K562 (cell line): ENCODE measurements at regions not wholly inside any gene's neighbourhood (a gene's known extent, or its start where the extent isn't known, plus 50 kb on each side); places are given as distances from the start of the nearest gene placed in this dataset.

Experiments
- ATAC-seq: fragments of 200-7000 bp; cut with Tn5 transposase; 3 replicates; pipeline ENCODE4 v1.9.1; 2020; ENCODE audit warnings: moderate library complexity
- BruUV-seq: library from RNA; stranded (reverse); fragments of 400-500 nt; replicated peaks from 2 replicates; lab custom pipeline; 2021; lab: Mats Ljungman, UMichigan
- CTCF ChIA-PET: fragments of 300-600 bp; formaldehyde crosslinking; extraction: SDS; loops from one replicate; lab custom pipeline; 2021; ENCODE audit warnings: low intra/inter-chr PET ratio; lab: Yijun Ruan, JAX
- POLR2A ChIA-PET: fragments of 300-600, 350-650 bp; sonication (Branson Sonifier 250); formaldehyde crosslinking; extraction: SDS; loops from one replicate; lab custom pipeline; 2021; ENCODE audit warnings: antibody characterized with exemption, inconsistent platforms; lab: Yijun Ruan, JAX
- DNase-seq, 4 experiments: peaks; one replicate each; pipeline versions ENCODE4 v3.0.0 to v3.0.0-alpha.2; 2011 to 2018; ENCODE audit warnings: low spot score in 3 of 4, mixed read lengths in 3 of 4; ENCODE audit errors: extremely low read depth in 1 of 4
- FAIRE-seq: peaks from 2 replicates; lab custom pipeline; 2011; peaks lifted over from hg19 to GRCh38; lab: Jason Lieb, UNC
- H2AFZ ChIP-seq: 2 replicates; pipeline ENCODE4 v1.6.0; 2011; ENCODE audit warnings: low read depth, low read length, control low read depth, inconsistent platforms
- H3K27ac ChIP-seq: fragments of 200-600 bp; 3 replicates; pipeline ENCODE4 v1.8.0; 2011; ENCODE audit warnings: low read depth, mild to moderate bottlenecking, control low read depth, inconsistent platforms, low read length, moderate library complexity, mixed read lengths; ENCODE audit errors: extremely low read depth
- H3K27me3 ChIP-seq, 2 experiments: fragments of 300-600 bp in 1 of 2; 2 replicates in 1 of 2; 3 replicates in 1 of 2; pipeline versions ENCODE4 v1.6.0 to v1.8.0; 2011; ENCODE audit warnings: inconsistent platforms in 2 of 2, low read length in 2 of 2, mild to moderate bottlenecking in 1 of 2, mixed read lengths in 1 of 2, moderate library complexity in 1 of 2; ENCODE audit not compliant: control insufficient read depth in 2 of 2, insufficient read depth in 2 of 2
- H3K36me3 ChIP-seq: fragments of 300-600 bp; 3 replicates; pipeline ENCODE4 v1.8.0; 2011; ENCODE audit warnings: mild to moderate bottlenecking, low read length, inconsistent platforms; ENCODE audit not compliant: control insufficient read depth, insufficient read depth
- H3K4me1 ChIP-seq, 2 experiments: fragments of 200-600 bp in 1 of 2; replicated peaks in 1 of 2; 2 replicates in 1 of 2; 3 replicates in 1 of 2; pipeline versions ENCODE4 v1.5.1 to v1.8.0; 2011; ENCODE audit warnings: inconsistent platforms in 2 of 2, low read length in 2 of 2, mild to moderate bottlenecking in 1 of 2, mixed read lengths in 1 of 2, moderate library complexity in 1 of 2; ENCODE audit not compliant: control insufficient read depth in 2 of 2, insufficient read depth in 2 of 2
- H3K4me2 ChIP-seq: 2 replicates; pipeline ENCODE4 v1.6.1; 2011; ENCODE audit warnings: low read length, control low read depth, inconsistent platforms, mixed read lengths; ENCODE audit not compliant: insufficient read depth
- H3K4me3 ChIP-seq: fragments of 200-600 bp; sonication (generic), shearing (Covaris generic); 2 replicates; pipeline ENCODE4 v1.5.1; 2016; ENCODE audit warnings: control low read depth, inconsistent platforms
- H3K79me2 ChIP-seq: fragments of 200-600 bp; 3 replicates; pipeline ENCODE4 v1.8.0; 2011; ENCODE audit warnings: low read length, inconsistent platforms; ENCODE audit not compliant: control insufficient read depth, insufficient read depth
- H3K9ac ChIP-seq, 2 experiments: 2 replicates each; pipeline versions ENCODE4 v1.6.0 to v1.6.1; 2011; ENCODE audit warnings: low read depth in 2 of 2, low read length in 2 of 2, control low read depth in 1 of 2, inconsistent platforms in 1 of 2, mild to moderate bottlenecking in 1 of 2, mixed read lengths in 1 of 2; ENCODE audit not compliant: insufficient read depth in 1 of 2
- H3K9me1 ChIP-seq: one replicate; pipeline ENCODE4 v1.6.0; 2011; ENCODE audit warnings: inconsistent platforms, mild to moderate bottlenecking, low read length, moderate library complexity; ENCODE audit not compliant: control insufficient read depth, insufficient read depth
- H3K9me3 ChIP-seq: replicated peaks from 2 replicates; pipeline ENCODE4 v1.5.1; 2011; ENCODE audit warnings: low read depth, low read length, inconsistent platforms; ENCODE audit not compliant: control insufficient read depth, insufficient read depth
- H4K20me1 ChIP-seq: replicated peaks from 2 replicates; pipeline ENCODE4 v1.6.1; 2011; ENCODE audit warnings: low read length, inconsistent platforms, mixed read lengths; ENCODE audit not compliant: control insufficient read depth, insufficient read depth
- CTBP1 ChIP-seq: fragments of 450-650 bp; IDR thresholded peaks from 2 replicates; pipeline ENCODE4 v1.6.1; 2016; ENCODE audit warnings: borderline replicate concordance
- ELF4 ChIP-seq: fragments of 450-650 bp; formaldehyde crosslinking; IDR thresholded peaks from 2 replicates; pipeline ENCODE4 v1.4.0; 2022; ENCODE audit warnings: missing genetic modification characterization
- FOXK2 ChIP-seq, 2 experiments: fragments of 450-650 bp; IDR thresholded peaks in 1 of 2; conservative IDR thresholded peaks in 1 of 2; 2 replicates each; pipeline ENCODE4 v1.6.1; 2016; ENCODE audit warnings: low read depth in 2 of 2, mild to moderate bottlenecking in 1 of 2
- HINFP ChIP-seq: fragments of 450-650 bp; conservative IDR thresholded peaks from 2 replicates; pipeline ENCODE4 v1.6.1; 2016; ENCODE audit warnings: missing genetic modification characterization, low read depth, mild to moderate bottlenecking, control low read depth, missing compliant biosample characterization
- HMBOX1 ChIP-seq: sonication (generic); IDR thresholded peaks from 2 replicates; pipeline ENCODE4 v1.6.1; 2016
- NCOR1 ChIP-seq: fragments of 450-650 bp; IDR thresholded peaks from 2 replicates; pipeline ENCODE4 v1.6.1; 2016; ENCODE audit warnings: mild to moderate bottlenecking, moderate library complexity
- NR4A1 ChIP-seq, 2 experiments: fragments of 250-450 bp in 1 of 2; fragments of 450-650 bp in 1 of 2; sonication (Bioruptor Pico) in 1 of 2; IDR thresholded peaks; 2 replicates each; pipeline versions ENCODE4 v1.4.0 to v1.6.1; 2016 to 2020; ENCODE audit warnings: mild to moderate bottlenecking in 2 of 2, missing compliant biosample characterization in 1 of 2, missing genetic modification characterization in 1 of 2, moderate library complexity in 1 of 2
- ZBTB17 ChIP-seq: fragments of 450-650 bp; formaldehyde crosslinking; IDR thresholded peaks from 2 replicates; pipeline ENCODE4 v1.4.0; 2020; ENCODE audit warnings: mild to moderate bottlenecking
- ZNF395 ChIP-seq: fragments of 200-800 bp; sonication (Bioruptor generic); IDR thresholded peaks from 2 replicates; pipeline ENCODE4 v1.6.1; 2017; ENCODE audit warnings: missing genetic modification characterization, missing compliant biosample characterization
- ZNF696 ChIP-seq: fragments of 250-450 bp; sonication (Bioruptor Pico); conservative IDR thresholded peaks from 2 replicates; pipeline ENCODE4 v1.4.0; 2020; ENCODE audit warnings: mild to moderate bottlenecking, moderate library complexity
- WGBS: fragments of 100-300 bp; shearing (Covaris generic); methylation state at CpG from one replicate; pipeline ENCODE4 v1.1.6; 2016; ENCODE audit warnings: low coverage, mixed read lengths; ENCODE audit not compliant: insufficient coverage; ENCODE audit errors: missing lambda C conversion rate; 5-methylcytosine and 5-hydroxymethylcytosine counted together
- in situ Hi-C: fragments of 300-500 bp; cut with MboI; formaldehyde crosslinking; loops from 4 replicates; pipeline ENCODE4 v1.15.0; 2018; ENCODE audit warnings: inconsistent platforms, mixed read lengths
- intact Hi-C: fragments of 100-400 bp; cut with micrococcal nuclease; formaldehyde crosslinking; loops from 2 replicates; pipeline ENCODE4 v1.14.2; 2022
- TF ChIP-seq, protein P1 (sequence below): fragments of 250-450 bp; sonication (Bioruptor Pico); IDR thresholded peaks from 2 replicates; pipeline ENCODE4 v1.5.0; 2021; ENCODE audit warnings: mild to moderate bottlenecking, moderate library complexity
- TF ChIP-seq, protein P2 (sequence below): fragments of 450-650 bp; IDR thresholded peaks from 2 replicates; pipeline ENCODE4 v1.6.1; 2014; ENCODE audit warnings: low read depth, mild to moderate bottlenecking, moderate library complexity, borderline replicate concordance

DNA sequence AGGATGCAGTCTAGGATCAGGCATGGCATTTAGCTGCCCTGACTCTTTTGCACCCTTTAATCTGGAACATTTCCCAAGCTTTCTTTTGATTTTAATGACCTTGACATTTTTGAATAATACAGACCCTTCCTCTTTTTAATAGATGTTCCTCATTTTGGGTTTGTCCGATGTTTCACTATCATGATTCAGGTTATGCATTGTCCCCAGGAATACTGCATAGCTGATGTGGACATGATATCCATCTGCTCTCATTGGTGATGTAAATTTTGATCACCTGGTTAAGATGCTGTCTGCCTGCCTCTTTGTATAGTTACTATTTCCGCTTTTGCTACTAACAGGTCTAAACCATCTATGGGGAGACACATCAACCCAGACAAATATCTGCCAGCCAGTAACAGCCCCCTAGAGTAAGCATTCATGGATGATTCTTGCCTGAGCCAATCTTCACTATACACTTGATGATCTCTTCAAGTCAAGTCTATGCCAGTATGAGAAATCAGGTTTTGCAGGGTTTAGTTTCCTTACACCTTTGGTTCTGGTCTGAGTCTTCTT is 50.6 kb upstream of the ULK4 start:
- TSS peak; percentile 81 for BruUV-seq
- Histone ChIP-seq H3K79me2 (peaks cover 35% of the 10 kb centered on the region), H3K9ac (peak overlapping the region; percentile 75 to 97; a peak in 3 of 4 replicates), H3K27me3 (no peaks in the 10 kb centered on the region; a peak in 1 of 5 replicates), H3K4me2 (peak overlapping the region; percentile 83), H4K20me1 (no peaks in the 10 kb centered on the region; the same call in 1 of the 2 replicates), H2AFZ (peak overlapping the region; percentile 94), H3K36me3 (no peaks in the 10 kb centered on the region; the same call in 2 of the 3 replicates), H3K9me3 (no peaks in the 10 kb centered on the region), H3K4me1 (peaks cover 16 to 21% of the 10 kb centered on the region in 2 experiments), H3K27ac (peak overlapping the region; percentile 87), H3K4me3 (peak overlapping the region; percentile 85), H3K9me1 (no peaks in the 10 kb centered on the region)
- ATAC-seq (no peak), FAIRE-seq (no peak), DNase-seq (no peak)
- CTCF ChIA-PET = no interaction called here
- POLR2A ChIA-PET = interaction anchor here (0.6 to 1.3 kb wide), 6 partner anchors 9 to 250 kb away, joined by 3 to 8 read pairs (median 3); no protein-coding TSS in a partner anchor
- intact Hi-C loops (loop anchor here (2.0 kb wide), 1 partner anchor 86 kb away; no protein-coding TSS in a partner anchor), in situ Hi-C loops (no loop called here)
- WGBS = 19% methylated on average over 2 of the region's 2 CpGs
- TF ChIP-seq ZBTB17 (CRISPR knock-in tag) (peak; percentile 23; the same call in 1 of the 2 replicates), ZNF395 (CRISPR knock-in tag) (no peak), HINFP (tag) (no peak), FOXK2 (conservative IDR thresholded peaks at IDR 0.05 in 1 of 2, IDR thresholded peaks at IDR 0.05 in 1 of 2; ENCODE audit: low read depth in 2 of 2) (peak in 1 of 2 experiments; percentile 83; a peak in 2 of 4 replicates), NR4A1 (CRISPR knock-in tag; IDR thresholded peaks at IDR 0.05) (no peak), NR4A1 (tag; IDR thresholded peaks at IDR 0.05) (no peak), NCOR1 (no peak), CTBP1 (peak; percentile 67), ZNF696 (no peak), HMBOX1 (peak; percentile 85), ELF4 (CRISPR knock-in tag) (no peak)
- TF ChIP-seq, protein P1, sequence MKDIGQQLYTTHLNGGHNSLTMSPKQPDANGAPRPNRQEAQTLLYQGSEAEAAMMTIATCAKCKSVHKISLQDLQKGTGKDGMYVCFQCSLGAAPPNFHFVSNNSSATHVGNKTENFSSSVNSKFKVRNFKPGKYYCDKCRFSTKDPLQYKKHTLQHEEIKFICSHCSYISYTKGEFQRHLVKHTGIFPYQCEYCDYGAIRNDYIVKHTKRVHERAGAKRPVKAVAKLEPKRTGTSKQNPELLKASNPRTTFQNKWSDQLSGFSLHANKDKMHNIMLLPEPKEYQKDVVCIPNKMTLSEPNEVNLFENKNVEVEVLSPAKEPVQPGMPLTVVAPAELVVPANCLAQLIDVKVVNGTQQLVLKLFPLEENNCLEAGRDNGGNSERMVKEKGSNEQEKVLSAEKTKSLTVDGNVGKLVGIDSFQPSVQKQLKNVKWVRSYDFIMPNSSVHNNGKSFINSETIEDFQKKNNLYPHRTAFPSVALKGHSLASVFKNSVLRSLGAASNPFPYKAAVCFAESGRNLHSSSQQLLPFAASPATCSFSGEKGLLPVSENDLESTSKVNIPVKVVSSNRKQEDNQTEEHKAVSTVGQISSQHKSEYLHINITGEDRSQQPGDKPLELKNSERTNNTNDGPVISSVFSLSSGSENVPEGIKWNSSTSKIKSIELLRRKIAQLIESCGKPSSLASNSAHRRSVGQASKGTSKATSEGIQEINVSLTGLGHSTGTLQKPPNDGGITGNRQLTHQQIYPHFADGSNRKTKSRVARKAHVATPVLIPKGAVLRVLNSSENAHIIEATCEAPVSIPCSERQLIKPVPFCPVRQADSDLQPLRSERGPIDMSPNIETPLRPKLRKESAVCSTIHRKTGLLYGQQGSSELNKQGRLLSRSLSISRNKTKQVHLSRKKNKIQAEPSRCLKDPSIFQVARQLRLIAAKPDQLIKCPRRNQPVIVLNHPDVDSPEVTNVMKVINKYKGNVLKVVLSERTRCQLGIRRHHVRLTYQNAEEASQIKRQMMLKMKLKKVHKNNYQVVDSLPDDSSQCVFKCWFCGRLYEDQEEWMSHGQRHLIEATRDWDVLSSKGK = no peak
- TF ChIP-seq, protein P2, sequence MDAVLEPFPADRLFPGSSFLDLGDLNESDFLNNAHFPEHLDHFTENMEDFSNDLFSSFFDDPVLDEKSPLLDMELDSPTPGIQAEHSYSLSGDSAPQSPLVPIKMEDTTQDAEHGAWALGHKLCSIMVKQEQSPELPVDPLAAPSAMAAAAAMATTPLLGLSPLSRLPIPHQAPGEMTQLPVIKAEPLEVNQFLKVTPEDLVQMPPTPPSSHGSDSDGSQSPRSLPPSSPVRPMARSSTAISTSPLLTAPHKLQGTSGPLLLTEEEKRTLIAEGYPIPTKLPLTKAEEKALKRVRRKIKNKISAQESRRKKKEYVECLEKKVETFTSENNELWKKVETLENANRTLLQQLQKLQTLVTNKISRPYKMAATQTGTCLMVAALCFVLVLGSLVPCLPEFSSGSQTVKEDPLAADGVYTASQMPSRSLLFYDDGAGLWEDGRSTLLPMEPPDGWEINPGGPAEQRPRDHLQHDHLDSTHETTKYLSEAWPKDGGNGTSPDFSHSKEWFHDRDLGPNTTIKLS = no peak
